ENCODE measurements at regions not wholly inside any gene's neighbourhood (a gene's known extent, or its start where the extent isn't known, plus 50 kb on each side); places are given as distances from the start of the nearest gene placed in this dataset.
A peak's percentile ranks its signal among the peaks of the same experiment; 100 is the strongest.
"Not testable (repeated sequence)": the region's sequence is repeated elsewhere in the genome, so short reads cannot be mapped to it uniquely, and the experiment has no call there.

- TF ChIP-seq CTCF (IDR thresholded peaks at IDR 0.05; ENCODE audit: low read depth, low read length) = no peak
- no peak for DNase-seq (ENCODE audit: low read depth in 2 of 2)
- no peak overlapping the region for H3K4me3 ChIP-seq (replicated peaks in 1 of 2; ENCODE audit: low read depth in 2 of 2, low read length in 2 of 2)
Observed at GRCh38 chr4:174402470-174403176, 118.9 kb downstream of the CEP44 start.

GRCh38 chr4:174401471-174402130 lies 117.9 kb downstream of the CEP44 start:
- no peak overlapping the region for H3K4me3 ChIP-seq (replicated peaks in 1 of 2; ENCODE audit: low read depth in 2 of 2, low read length in 2 of 2)

GRCh38 chr4:174400603-174401302 lies 117.0 kb downstream of the CEP44 start:
- DNase-seq (ENCODE audit: low read depth in 2 of 2); H3K4me3 ChIP-seq (replicated peaks in 1 of 2; ENCODE audit: low read depth in 2 of 2, low read length in 2 of 2): not testable (repeated sequence)

More at GRCh38 chr4:174401471-174402130, 117.9 kb downstream of the CEP44 start:
- TF ChIP-seq CTCF (IDR thresholded peaks at IDR 0.05; ENCODE audit: low read depth, low read length) = no peak
- DNase-seq (ENCODE audit: low read depth in 2 of 2) = no peak

GRCh38 chr4:174398728-174399127 lies 115.0 kb downstream of the CEP44 start:
- DNase-seq (ENCODE audit: low read depth in 2 of 2) = peak; percentile 70 to 77
- TF ChIP-seq CTCF (IDR thresholded peaks at IDR 0.05; ENCODE audit: low read depth, low read length) = no peak
- H3K4me3 ChIP-seq (replicated peaks in 1 of 2; ENCODE audit: low read depth in 2 of 2, low read length in 2 of 2) = no peak overlapping the region

- DNase-seq (ENCODE audit: low read depth in 2 of 2) = no peak
- TF ChIP-seq CTCF (IDR thresholded peaks at IDR 0.05; ENCODE audit: low read depth, low read length) = no peak
Observed at GRCh38 chr4:174397366-174398155, 113.8 kb downstream of the CEP44 start.

GRCh38 chr4:174396599-174397110 lies 112.9 kb downstream of the CEP44 start:
- no peak overlapping the region for H3K4me3 ChIP-seq (replicated peaks in 1 of 2; ENCODE audit: low read depth in 2 of 2, low read length in 2 of 2)
- no peak for TF ChIP-seq CTCF (IDR thresholded peaks at IDR 0.05; ENCODE audit: low read depth, low read length)
- DNase-seq (ENCODE audit: low read depth in 2 of 2) = no peak

More at GRCh38 chr4:174397366-174398155, 113.8 kb downstream of the CEP44 start:
- no peak overlapping the region for H3K4me3 ChIP-seq (replicated peaks in 1 of 2; ENCODE audit: low read depth in 2 of 2, low read length in 2 of 2)

All from cardiac fibroblast (primary cell).